PC-3 (cell line): ENCODE measurements at regions not wholly inside any gene's neighbourhood (a gene's known extent, or its start where the extent isn't known, plus 50 kb on each side); places are given as distances from the start of the nearest gene placed in this dataset.

ENCODE experiments used
- ATAC-seq: fragments of 200-7000 bp; cut with Tn5 transposase; 2 replicates; pipeline ENCODE4 v1.9.1; 2020; ENCODE audit warnings: mild to moderate bottlenecking, moderate library complexity
- BruUV-seq: library from RNA; stranded (reverse); fragments of 400-500 nt; replicated peaks from 2 replicates; lab custom pipeline; 2021; lab: Mats Ljungman, UMichigan
- CTCF ChIA-PET: fragments of 300-600 bp; sonication (Branson Sonifier 250); formaldehyde crosslinking; loops from one replicate; lab custom pipeline; 2022; ENCODE audit warnings: antibody characterized with exemption; lab: Charles Lee
- POLR2A ChIA-PET: fragments of 300-600 bp; sonication (Branson Sonifier 250); formaldehyde crosslinking; loops from one replicate; lab custom pipeline; 2022; ENCODE audit warnings: antibody characterized with exemption; ENCODE audit not compliant: unreplicated experiment; lab: Charles Lee
- DNase-seq: peaks from one replicate; pipeline ENCODE4 v3.0.0-alpha.2; 2015
- H2AFZ ChIP-seq: fragments of 300-600 bp; sonication (generic); 2 replicates; pipeline ENCODE4 v1.6.0; 2016; ENCODE audit warnings: antibody characterized with exemption, low read length
- H3F3A ChIP-seq: fragments of 300-600 bp; sonication (generic); one replicate; pipeline ENCODE4 v1.6.0; 2017; ENCODE audit warnings: antibody characterized with exemption, low read length, control low read depth, mild to moderate bottlenecking; ENCODE audit not compliant: unreplicated experiment
- H3K27ac ChIP-seq: fragments of 300-600 bp; sonication (generic); 2 replicates; pipeline ENCODE4 v1.5.1; 2016; ENCODE audit warnings: mild to moderate bottlenecking, low read length
- H3K27me3 ChIP-seq: fragments of 300-600 bp; sonication (generic); 2 replicates; pipeline ENCODE4 v1.6.1; 2016; ENCODE audit warnings: low read length, mixed read lengths
- H3K36me3 ChIP-seq: fragments of 300-600 bp; sonication (generic); 2 replicates; pipeline ENCODE4 v1.6.1; 2016; ENCODE audit warnings: low read depth, mixed run types, low read length, mixed read lengths
- H3K4me1 ChIP-seq: fragments of 300-600 bp; sonication (generic); 2 replicates; pipeline ENCODE4 v1.5.1; 2016; ENCODE audit warnings: low read length; ENCODE audit not compliant: insufficient read depth
- H3K4me2 ChIP-seq: fragments of 300-600 bp; sonication (generic); 2 replicates; pipeline ENCODE4 v1.6.0; 2016; ENCODE audit warnings: low read length
- H3K4me3 ChIP-seq: fragments of 300-600 bp; sonication (generic); 2 replicates; pipeline ENCODE4 v1.5.1; 2016; ENCODE audit warnings: mild to moderate bottlenecking, low read length, mixed read lengths
- H3K79me2 ChIP-seq: fragments of 300-600 bp; sonication (generic); 2 replicates; pipeline ENCODE4 v1.6.1; 2017; ENCODE audit warnings: low read length, mixed read lengths
- H3K9ac ChIP-seq: fragments of 300-600 bp; sonication (generic); 2 replicates; pipeline ENCODE4 v1.6.0; 2016; ENCODE audit warnings: mild to moderate bottlenecking, low read length
- H3K9me2 ChIP-seq: fragments of 300-600 bp; sonication (generic); replicated peaks from 2 replicates; pipeline ENCODE4 v1.6.1; 2016; ENCODE audit warnings: mixed run types, low read length, mixed read lengths
- H3K9me3 ChIP-seq: fragments of 300-600 bp; sonication (generic); 2 replicates; pipeline ENCODE4 v1.6.1; 2016; ENCODE audit warnings: low read length, mixed read lengths
- H4K20me1 ChIP-seq: fragments of 300-600 bp; sonication (generic); 2 replicates; pipeline ENCODE4 v1.6.1; 2016; ENCODE audit warnings: low read length, mixed read lengths
- EZH2 ChIP-seq: fragments of 300-600 bp; sonication (generic); IDR thresholded peaks from one replicate; pipeline ENCODE4 v1.6.1; 2017; ENCODE audit warnings: antibody characterized with exemption, mild to moderate bottlenecking, low read length; ENCODE audit not compliant: unreplicated experiment
- EZH2phosphoT487 ChIP-seq: fragments of 300-600 bp; sonication (generic); IDR thresholded peaks from 2 replicates; pipeline ENCODE4 v1.6.1; 2018; ENCODE audit warnings: mild to moderate bottlenecking, antibody characterized with exemption, low read length, borderline replicate concordance
- intact Hi-C: fragments of 100-400 bp; cut with micrococcal nuclease; formaldehyde crosslinking; loops from 2 replicates; pipeline ENCODE4 v1.9.0; 2023
- TF ChIP-seq, protein P1 (sequence below): fragments of 300-600 bp; sonication (generic); conservative IDR thresholded peaks from 2 replicates; pipeline ENCODE4 v1.5.1; 2017; ENCODE audit warnings: antibody characterized with exemption, low read depth, mild to moderate bottlenecking, low read length

DNA sequence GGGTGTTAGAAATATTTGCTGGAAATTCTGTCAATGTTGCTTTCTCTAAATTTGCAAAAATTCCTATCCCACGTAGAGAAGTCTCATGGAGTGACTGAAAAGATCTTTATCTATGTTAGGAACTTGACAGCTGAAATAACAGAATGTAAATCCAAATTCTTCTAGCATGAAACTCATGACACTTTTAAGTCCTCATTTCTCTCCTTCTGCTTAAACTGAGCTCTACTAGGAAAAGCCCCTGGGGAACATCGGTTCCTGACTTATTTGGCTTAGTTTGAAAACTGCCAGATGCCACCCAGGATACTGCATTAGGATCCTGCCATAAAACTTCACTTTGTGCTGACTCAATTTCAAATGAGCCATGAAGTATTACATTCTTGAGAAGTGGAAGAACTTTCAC, 426.0 kb downstream of the GALC start:
- H3K4me2 ChIP-seq = no peak overlapping the region
- no peaks in the 10 kb centered on the region for H3K36me3 ChIP-seq
- H3K9me3 ChIP-seq = 0 out of 2 replicates have a peak, but pooled peaks cover 13% of the 10 kb centered on the region
- no peak overlapping the region for H3K4me3 ChIP-seq
- no peaks in the 10 kb centered on the region for H3K9me2 ChIP-seq
- no peaks in the 10 kb centered on the region for H3K27me3 ChIP-seq
- ChIA-PET POLR2A (no interaction called here), CTCF (no interaction called here)
- H3K79me2 ChIP-seq = no peaks in the 10 kb centered on the region
- no peak overlapping the region for H3K9ac ChIP-seq
- intact Hi-C loops = no loop called here
- H3K4me1 ChIP-seq = no peaks in the 10 kb centered on the region
- H3K27ac ChIP-seq = no peak overlapping the region
- H3F3A ChIP-seq = no peaks in the 10 kb centered on the region
- DNase-seq (no peak), ATAC-seq (no peak)
- BruUV-seq = no TSS peak
- no peak overlapping the region for H2AFZ ChIP-seq
- TF ChIP-seq EZH2 = no peak
- no peak for TF ChIP-seq EZH2phosphoT487
- TF ChIP-seq, protein P1, sequence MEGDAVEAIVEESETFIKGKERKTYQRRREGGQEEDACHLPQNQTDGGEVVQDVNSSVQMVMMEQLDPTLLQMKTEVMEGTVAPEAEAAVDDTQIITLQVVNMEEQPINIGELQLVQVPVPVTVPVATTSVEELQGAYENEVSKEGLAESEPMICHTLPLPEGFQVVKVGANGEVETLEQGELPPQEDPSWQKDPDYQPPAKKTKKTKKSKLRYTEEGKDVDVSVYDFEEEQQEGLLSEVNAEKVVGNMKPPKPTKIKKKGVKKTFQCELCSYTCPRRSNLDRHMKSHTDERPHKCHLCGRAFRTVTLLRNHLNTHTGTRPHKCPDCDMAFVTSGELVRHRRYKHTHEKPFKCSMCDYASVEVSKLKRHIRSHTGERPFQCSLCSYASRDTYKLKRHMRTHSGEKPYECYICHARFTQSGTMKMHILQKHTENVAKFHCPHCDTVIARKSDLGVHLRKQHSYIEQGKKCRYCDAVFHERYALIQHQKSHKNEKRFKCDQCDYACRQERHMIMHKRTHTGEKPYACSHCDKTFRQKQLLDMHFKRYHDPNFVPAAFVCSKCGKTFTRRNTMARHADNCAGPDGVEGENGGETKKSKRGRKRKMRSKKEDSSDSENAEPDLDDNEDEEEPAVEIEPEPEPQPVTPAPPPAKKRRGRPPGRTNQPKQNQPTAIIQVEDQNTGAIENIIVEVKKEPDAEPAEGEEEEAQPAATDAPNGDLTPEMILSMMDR = no peak
- no peaks in the 10 kb centered on the region for H4K20me1 ChIP-seq

DNA sequence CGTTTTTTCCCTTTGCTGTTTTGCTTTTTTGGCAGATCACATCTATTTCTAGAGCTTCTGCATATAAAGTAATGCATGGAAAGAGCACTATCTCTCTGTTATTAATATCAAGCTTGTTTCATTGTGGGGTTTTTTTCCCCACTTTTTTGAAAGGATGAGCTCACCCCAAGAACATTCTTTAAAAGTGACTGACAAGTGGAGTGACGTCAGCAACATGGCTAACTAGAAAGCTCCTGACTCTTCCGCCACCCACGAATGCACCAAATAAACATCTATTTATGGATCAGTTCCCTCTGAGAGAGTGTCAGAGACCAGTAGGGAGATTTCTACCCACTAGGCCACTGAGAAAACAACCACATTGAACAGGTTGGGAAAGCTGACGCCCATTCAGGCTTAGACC, 445.4 kb downstream of the GALC start:
- H4K20me1 ChIP-seq = no peaks in the 10 kb centered on the region
- no TSS peak for BruUV-seq
- ATAC-seq (no peak), DNase-seq (no peak)
- no peaks in the 10 kb centered on the region for H3K4me1 ChIP-seq
- TF ChIP-seq EZH2phosphoT487 (no peak), EZH2 (no peak)
- TF ChIP-seq, protein P1 = no peak
- H3K4me3 ChIP-seq = no peak overlapping the region
- no peaks in the 10 kb centered on the region for H3F3A ChIP-seq
- no peak overlapping the region for H2AFZ ChIP-seq
- H3K9me3 ChIP-seq = peaks cover 19% of the 10 kb centered on the region; the same call in 1 of the 2 replicates
- no peaks in the 10 kb centered on the region for H3K27me3 ChIP-seq
- no peaks in the 10 kb centered on the region for H3K36me3 ChIP-seq
- no peak overlapping the region for H3K4me2 ChIP-seq
- no peak overlapping the region for H3K27ac ChIP-seq
- H3K79me2 ChIP-seq = no peaks in the 10 kb centered on the region
- ChIA-PET POLR2A (no interaction called here), CTCF (no interaction called here)
- intact Hi-C loops = no loop called here
- no peak overlapping the region for H3K9ac ChIP-seq
- H3K9me2 ChIP-seq = no peaks in the 10 kb centered on the region

DNA sequence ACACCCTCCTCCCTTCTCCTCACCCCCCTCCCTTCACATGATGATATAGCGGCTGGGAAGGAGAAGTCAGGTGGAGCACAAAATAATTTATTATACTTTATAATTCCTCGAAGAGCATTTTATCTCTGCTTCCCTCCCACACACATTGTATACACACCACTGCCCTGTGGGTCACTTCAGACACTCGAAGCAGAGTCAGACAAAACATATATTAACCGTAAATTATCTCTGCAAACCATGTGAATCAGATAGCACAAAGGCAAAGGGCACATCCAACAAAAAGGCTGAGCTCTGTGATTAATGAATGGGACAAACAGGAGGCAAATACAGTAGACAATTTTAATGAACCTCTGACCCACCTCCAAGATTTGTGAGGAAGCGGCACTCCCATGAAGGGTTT, 450.7 kb downstream of the GALC start:
- H3K36me3 ChIP-seq = no peaks in the 10 kb centered on the region
- TF ChIP-seq, protein P1 = no peak
- TF ChIP-seq EZH2phosphoT487 = no peak
- H2AFZ ChIP-seq = no peak overlapping the region
- ChIA-PET POLR2A (no interaction called here), CTCF (no interaction called here)
- no peak overlapping the region for H3K4me2 ChIP-seq
- H3K4me3 ChIP-seq = no peak overlapping the region
- no peak overlapping the region for H3K27ac ChIP-seq
- no peaks in the 10 kb centered on the region for H3K79me2 ChIP-seq
- H3K27me3 ChIP-seq = no peaks in the 10 kb centered on the region
- no TSS peak for BruUV-seq
- no peak for ATAC-seq
- H3K9ac ChIP-seq = no peak overlapping the region
- intact Hi-C loops = no loop called here
- peaks cover 23% of the 10 kb centered on the region; the same call in 1 of the 2 replicates for H3K9me3 ChIP-seq
- H3K9me2 ChIP-seq = no peaks in the 10 kb centered on the region
- no peaks in the 10 kb centered on the region for H3F3A ChIP-seq
- no peak for DNase-seq
- H4K20me1 ChIP-seq = no peaks in the 10 kb centered on the region
- no peaks in the 10 kb centered on the region for H3K4me1 ChIP-seq
